Trophoblast cell (in vitro differentiated cells and primary cell): ENCODE measurements at regions not wholly inside any gene's neighbourhood (a gene's known extent, or its start where the extent isn't known, plus 50 kb on each side); places are given as distances from the start of the nearest gene placed in this dataset.
"Not testable (repeated sequence)": the region's sequence is repeated elsewhere in the genome, so short reads cannot be mapped to it uniquely, and the experiment has no call there.

Experiments used
- DNase-seq, 2 donors: peaks; one replicate each; pipeline ENCODE4 v3.0.0-alpha.2; 2016
- H2AFZ ChIP-seq: 2 replicates; pipeline ENCODE4 v1.6.1; 2013; ENCODE audit warnings: low read length, moderate library complexity, mild to moderate bottlenecking; ENCODE audit not compliant: insufficient read depth, poor library complexity
- H2AK5ac ChIP-seq: 2 replicates; pipeline ENCODE4 v1.6.1; 2013; ENCODE audit warnings: mild to moderate bottlenecking, low read length
- H2BK120ac ChIP-seq: 2 replicates; pipeline ENCODE4 v1.6.1; 2013; ENCODE audit warnings: low read length, mild to moderate bottlenecking, moderate library complexity; ENCODE audit not compliant: insufficient read depth, poor library complexity
- H2BK12ac ChIP-seq: 2 replicates; pipeline ENCODE4 v1.6.1; 2013; ENCODE audit warnings: mild to moderate bottlenecking, low read length, moderate library complexity
- H2BK5ac ChIP-seq: 2 replicates; pipeline ENCODE4 v1.6.1; 2013; ENCODE audit warnings: low read length, low read depth, moderate library complexity, mild to moderate bottlenecking; ENCODE audit not compliant: poor library complexity
- H3K14ac ChIP-seq: 2 replicates; pipeline ENCODE4 v1.6.1; 2013; ENCODE audit warnings: mild to moderate bottlenecking, low read length
- H3K18ac ChIP-seq: 2 replicates; pipeline ENCODE4 v1.6.1; 2013; ENCODE audit warnings: mild to moderate bottlenecking, low read length
- H3K23ac ChIP-seq: 2 replicates; pipeline ENCODE4 v1.6.1; 2013; ENCODE audit warnings: low read length
- H3K27ac ChIP-seq: 2 replicates; pipeline ENCODE4 v1.5.1; 2013; ENCODE audit warnings: low read depth, mild to moderate bottlenecking, inconsistent platforms, low read length, moderate library complexity
- H3K27me3 ChIP-seq: 2 replicates; pipeline ENCODE4 v1.6.1; 2013; ENCODE audit warnings: inconsistent platforms, mild to moderate bottlenecking, low read length, moderate library complexity; ENCODE audit not compliant: insufficient read depth
- H3K36me3 ChIP-seq, 2 experiments: 1 replicate in 1 of 2; 2 replicates in 1 of 2; pipeline ENCODE4 v1.6.1; 2013; ENCODE audit warnings: low read length in 2 of 2, mild to moderate bottlenecking in 2 of 2, moderate library complexity in 1 of 2; ENCODE audit not compliant: insufficient read depth in 2 of 2, control insufficient read depth in 1 of 2
- H3K4ac ChIP-seq: 2 replicates; pipeline ENCODE4 v1.6.1; 2013; ENCODE audit warnings: low read depth, mild to moderate bottlenecking, low read length, moderate library complexity
- H3K4me1 ChIP-seq, 2 experiments: 1 replicate in 1 of 2; 2 replicates in 1 of 2; pipeline ENCODE4 v1.6.1; 2013; ENCODE audit warnings: low read length in 2 of 2, mild to moderate bottlenecking in 2 of 2, moderate library complexity in 1 of 2; ENCODE audit not compliant: insufficient read depth in 2 of 2, control insufficient read depth in 1 of 2
- H3K4me2 ChIP-seq: 2 replicates; pipeline ENCODE4 v1.6.1; 2013; ENCODE audit warnings: inconsistent platforms, mild to moderate bottlenecking, low read length, moderate library complexity
- H3K4me3 ChIP-seq: 2 replicates; pipeline ENCODE4 v1.5.1; 2013; ENCODE audit warnings: mild to moderate bottlenecking, low read depth, low read length, inconsistent platforms
- H3K79me1 ChIP-seq: one replicate; pipeline ENCODE4 v1.6.1; 2013; ENCODE audit warnings: low read length
- H3K79me2 ChIP-seq: 2 replicates; pipeline ENCODE4 v1.6.1; 2013; ENCODE audit warnings: low read length, mild to moderate bottlenecking; ENCODE audit not compliant: control insufficient read depth, insufficient read depth, poor library complexity
- H3K9ac ChIP-seq: 2 replicates; pipeline ENCODE4 v1.6.1; 2013; ENCODE audit warnings: mild to moderate bottlenecking, low read length
- H3K9me3 ChIP-seq: 2 replicates; pipeline ENCODE4 v1.6.1; 2013; ENCODE audit warnings: low read depth, mild to moderate bottlenecking, control low read depth, inconsistent platforms, low read length; ENCODE audit not compliant: insufficient read depth
- H4K12ac ChIP-seq: 2 replicates; pipeline ENCODE4 v1.6.1; 2013; ENCODE audit warnings: low read depth, mild to moderate bottlenecking, low read length, moderate library complexity
- H4K8ac ChIP-seq: 2 replicates; pipeline ENCODE4 v1.6.1; 2013; ENCODE audit warnings: low read depth, mild to moderate bottlenecking, low read length, moderate library complexity
- H4K91ac ChIP-seq: one replicate; pipeline ENCODE4 v1.6.1; 2013; ENCODE audit warnings: low read depth, mild to moderate bottlenecking, low read length, moderate library complexity
- WGBS: extraction: QIAGEN DNeasy Blood & Tissue Kit; methylation state at CpG from one replicate; pipeline ENCODE4 v1.1.7; 2013; ENCODE audit warnings: missing lambda C conversion rate; ENCODE audit not compliant: insufficient read length, insufficient coverage; ENCODE audit errors: extremely low coverage; 5-methylcytosine and 5-hydroxymethylcytosine counted together

- not testable (repeated sequence) for H3K9ac ChIP-seq, H3K79me2 ChIP-seq, H2BK5ac ChIP-seq, H2AK5ac ChIP-seq, H2AFZ ChIP-seq, H3K4me1 ChIP-seq, H3K27ac ChIP-seq, DNase-seq, H4K12ac ChIP-seq, H3K4ac ChIP-seq, H3K23ac ChIP-seq, H2BK12ac ChIP-seq, H3K79me1 ChIP-seq, H3K9me3 ChIP-seq, H3K18ac ChIP-seq, H3K4me3 ChIP-seq, H4K8ac ChIP-seq, H2BK120ac ChIP-seq, H3K36me3 ChIP-seq, H4K91ac ChIP-seq, H3K27me3 ChIP-seq, H3K14ac ChIP-seq, H3K4me2 ChIP-seq
- WGBS = no CpG with 5 or more reads among the region's 4 CpGs
Observed at GRCh38 chr7:73161727-73162126, 75.9 kb upstream of the SPDYE9 start.

- H3K14ac ChIP-seq, H3K4me1 ChIP-seq, H3K27ac ChIP-seq, H3K79me2 ChIP-seq, H2BK5ac ChIP-seq, H4K8ac ChIP-seq, H4K91ac ChIP-seq, H3K23ac ChIP-seq, H3K18ac ChIP-seq, H3K4me3 ChIP-seq, H3K27me3 ChIP-seq, H3K9me3 ChIP-seq, DNase-seq, H3K9ac ChIP-seq, H2BK12ac ChIP-seq, H2BK120ac ChIP-seq, H2AK5ac ChIP-seq, H3K4me2 ChIP-seq, H4K12ac ChIP-seq, H2AFZ ChIP-seq, H3K36me3 ChIP-seq, H3K4ac ChIP-seq, H3K79me1 ChIP-seq: not testable (repeated sequence)
- no CpG with 5 or more reads among the region's 9 CpGs for WGBS
Observed at GRCh38 chr7:73157169-73157661, 71.4 kb upstream of the SPDYE9 start.

GRCh38 chr7:73156510-73157168 is 70.8 kb upstream of the SPDYE9 start:
- H2BK12ac ChIP-seq, H2BK5ac ChIP-seq, H3K9me3 ChIP-seq, H3K4ac ChIP-seq, H2AFZ ChIP-seq, H2BK120ac ChIP-seq, H3K36me3 ChIP-seq, H4K12ac ChIP-seq, H3K27me3 ChIP-seq, H3K23ac ChIP-seq, DNase-seq, H3K18ac ChIP-seq, H3K14ac ChIP-seq, H3K4me3 ChIP-seq, H3K4me1 ChIP-seq, H3K79me2 ChIP-seq, H4K8ac ChIP-seq, H2AK5ac ChIP-seq, H3K9ac ChIP-seq, H4K91ac ChIP-seq, H3K79me1 ChIP-seq: not testable (repeated sequence)
- H3K27ac ChIP-seq = peak overlapping the region; percentile 38
- peak overlapping the region; percentile 59 for H3K4me2 ChIP-seq
- WGBS = no CpG with 5 or more reads among the region's 17 CpGs

GRCh38 chr7:73154586-73155038 is 68.8 kb upstream of the SPDYE9 start:
- no CpG with 5 or more reads among the region's 48 CpGs for WGBS
- not testable (repeated sequence) for H2BK5ac ChIP-seq, H3K79me1 ChIP-seq, H3K27me3 ChIP-seq, H3K4me3 ChIP-seq, H3K4me2 ChIP-seq, H3K14ac ChIP-seq, H3K18ac ChIP-seq, H3K4ac ChIP-seq, H2AFZ ChIP-seq, H4K12ac ChIP-seq, H2AK5ac ChIP-seq, H3K36me3 ChIP-seq, H3K4me1 ChIP-seq, H2BK12ac ChIP-seq, H3K79me2 ChIP-seq, H4K91ac ChIP-seq, H3K27ac ChIP-seq, H3K23ac ChIP-seq, H4K8ac ChIP-seq, H2BK120ac ChIP-seq, H3K9ac ChIP-seq, H3K9me3 ChIP-seq
- DNase-seq = peak in 1 of 2 donors; percentile 64
